Myocyte (in vitro differentiated cells): ENCODE measurements at regions not wholly inside any gene's neighbourhood (a gene's known extent, or its start where the extent isn't known, plus 50 kb on each side); places are given as distances from the start of the nearest gene placed in this dataset.
"Not testable (repeated sequence)": the region's sequence is repeated elsewhere in the genome, so short reads cannot be mapped to it uniquely, and the experiment has no call there.

Experiments used
- DNase-seq: peaks from one replicate; pipeline ENCODE4 v3.0.0-alpha.2; 2012; ENCODE audit warnings: low read depth

DNA sequence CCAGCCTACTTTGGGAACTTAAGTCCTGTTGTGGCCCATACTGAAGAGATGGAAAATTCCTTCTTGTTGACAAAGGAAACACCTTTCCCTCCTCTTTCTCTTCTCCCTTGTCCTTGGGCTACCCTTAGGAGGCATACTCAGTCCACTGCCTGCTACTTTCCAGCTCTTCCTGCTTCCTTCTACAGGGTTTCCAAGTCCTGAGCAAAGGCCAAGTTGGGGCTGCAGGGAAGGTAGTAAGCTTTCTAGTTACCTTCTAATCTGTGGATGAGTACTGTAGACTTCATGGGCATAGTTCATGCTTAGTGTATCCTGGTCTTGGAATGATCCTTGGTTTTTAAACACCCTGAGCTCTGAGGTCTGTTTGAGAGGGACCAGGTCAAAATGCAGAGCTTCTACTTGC is 299.2 kb upstream of the MAF start:
- no peak for DNase-seq

GRCh38 chr16:79899316-79899715 is 298.8 kb upstream of the MAF start:
- no peak for DNase-seq

DNA sequence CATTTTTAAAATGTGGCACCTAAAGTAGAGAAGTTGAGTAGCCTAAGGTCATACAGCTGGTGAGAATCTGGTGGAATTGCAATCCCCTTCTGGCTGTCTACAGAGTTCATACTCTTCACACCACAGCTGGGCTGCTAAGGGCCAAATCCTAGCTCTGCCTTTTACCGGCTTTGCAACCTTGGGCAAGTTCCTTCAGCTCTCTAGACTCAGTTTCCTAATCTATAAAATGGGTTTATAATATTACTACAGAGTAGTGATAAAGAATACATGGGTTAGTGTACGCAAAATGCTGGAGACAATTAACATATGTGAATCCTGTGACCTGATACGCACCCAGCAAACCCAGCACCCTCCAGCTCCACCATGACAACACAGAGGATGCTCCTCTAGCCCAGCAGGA is 298.2 kb upstream of the MAF start:
- no peak for DNase-seq

- peak; percentile 81 for DNase-seq
These were observed 297.1 kb upstream of the MAF start for GRCh38 chr16:79897453-79898146.

DNA sequence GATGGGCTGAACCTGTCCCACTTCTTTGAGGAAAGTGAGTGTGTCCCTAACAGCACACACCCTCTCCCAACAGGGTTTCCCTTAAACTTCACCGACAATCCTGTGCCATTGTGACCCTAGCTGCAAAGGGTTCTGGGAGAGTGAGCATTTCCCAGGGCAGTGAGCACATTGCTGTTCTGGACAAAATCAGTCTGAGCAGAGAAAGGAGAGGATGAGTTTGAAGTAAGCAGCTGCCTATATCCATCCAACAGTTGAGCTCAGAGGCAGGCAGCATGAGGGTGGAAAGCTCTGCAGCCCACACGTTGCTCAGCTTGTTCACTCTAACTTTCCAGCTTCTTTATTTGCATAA is 296.5 kb upstream of the MAF start:
- peak; percentile 3 for DNase-seq

DNA sequence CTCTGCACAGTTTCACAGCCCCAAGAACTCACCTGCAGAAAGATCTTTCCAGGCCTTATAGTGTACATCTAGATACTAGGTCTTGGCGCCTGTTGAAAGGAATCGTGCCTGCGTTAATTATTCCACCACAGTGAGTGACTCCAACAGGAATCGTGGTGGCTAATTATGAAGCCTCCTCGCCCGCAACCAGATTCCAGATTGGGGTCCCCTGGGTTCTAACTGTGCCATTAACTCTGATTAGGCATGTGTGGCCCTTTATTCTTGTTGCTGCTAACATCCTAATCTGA is 295.3 kb upstream of the MAF start:
- DNase-seq = no peak

DNA sequence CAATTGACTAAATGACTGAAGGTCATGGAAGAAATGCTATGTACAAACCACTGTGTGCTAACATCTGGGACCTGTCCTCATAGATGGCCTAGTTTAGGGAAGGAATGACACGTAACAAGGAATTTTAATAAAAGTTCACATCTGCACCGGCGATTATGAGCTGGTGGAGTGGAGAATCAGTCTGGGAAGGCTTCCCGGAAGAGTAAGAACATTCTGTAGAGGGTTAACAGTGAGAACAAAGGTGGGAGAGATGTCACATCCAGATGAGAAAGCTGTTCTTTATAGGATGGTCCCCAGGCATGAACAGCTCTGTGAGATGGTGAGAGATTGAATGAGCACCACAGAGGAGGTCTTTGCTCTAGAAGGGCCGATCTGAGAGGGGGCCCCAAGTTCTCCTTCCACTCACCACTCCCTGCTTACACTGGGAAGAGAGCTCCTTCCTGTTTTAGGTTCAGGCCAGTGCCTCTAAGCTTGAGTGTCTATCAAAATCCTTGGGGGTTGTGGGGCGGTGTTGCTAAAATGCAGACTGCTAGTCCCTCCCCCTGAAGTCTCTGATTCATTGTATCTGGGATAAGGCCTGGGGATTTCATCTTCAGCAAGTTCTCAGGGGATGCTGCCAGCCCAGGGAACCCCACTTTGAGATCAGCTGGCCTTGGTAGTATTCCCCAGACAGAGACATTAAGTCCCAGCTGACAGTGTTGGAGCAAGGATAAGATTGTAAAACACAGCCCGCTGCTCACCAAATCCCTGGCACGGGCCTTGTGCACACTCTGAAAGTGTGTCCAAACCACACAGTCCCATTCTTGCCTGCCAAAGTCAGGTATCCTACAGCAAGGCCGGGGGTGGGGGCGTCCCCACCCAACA is 294.7 kb upstream of the MAF start:
- DNase-seq = no peak

DNA sequence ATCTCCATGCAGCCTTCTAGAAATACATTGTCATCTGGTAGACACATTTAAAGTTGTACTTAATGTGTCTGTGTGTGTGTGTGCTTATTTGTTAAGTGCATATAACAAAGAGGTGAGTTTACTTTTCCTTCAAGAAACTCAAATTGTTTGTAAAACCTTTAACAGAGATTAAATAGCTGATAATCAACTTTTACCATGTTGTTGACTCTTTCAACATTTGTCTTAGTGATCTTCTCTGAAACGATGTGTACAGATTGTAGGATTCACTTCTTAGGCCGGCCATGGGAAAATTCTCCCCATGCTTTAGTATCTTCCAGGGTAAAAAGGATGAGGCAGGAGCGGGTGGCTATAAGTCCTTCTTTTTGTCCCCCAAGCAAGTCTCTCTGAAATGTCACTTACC is 292.9 kb upstream of the MAF start:
- no peak for DNase-seq

GRCh38 chr16:79892278-79892677 is 291.7 kb upstream of the MAF start:
- DNase-seq = no peak

GRCh38 chr16:79891458-79891857 is 290.9 kb upstream of the MAF start:
- DNase-seq = no peak

GRCh38 chr16:79887541-79888540 is 287.3 kb upstream of the MAF start:
- no peak for DNase-seq

DNA sequence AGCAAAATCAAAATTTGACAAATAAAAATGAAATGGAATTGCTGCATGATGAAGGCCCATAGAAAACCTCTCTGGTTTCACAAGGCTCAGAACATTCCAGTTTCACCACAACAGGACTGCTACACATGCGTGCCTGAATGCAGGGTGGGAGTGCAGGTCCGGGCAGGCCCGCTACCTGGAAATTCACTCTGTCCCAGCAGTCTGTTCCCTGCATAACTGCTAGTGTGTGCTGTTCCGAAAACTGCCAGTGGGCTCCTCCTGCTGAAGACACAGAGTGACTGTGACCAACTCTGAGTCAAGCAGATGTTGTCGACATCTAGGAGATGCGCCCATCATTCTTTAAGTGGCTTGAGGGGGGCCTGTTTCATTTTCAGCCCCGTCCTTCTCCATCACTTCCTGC is 284.8 kb upstream of the MAF start:
- DNase-seq = no peak

- DNase-seq = no peak
These were observed 283.0 kb upstream of the MAF start for GRCh38 chr16:79883494-79883893.

- no peak for DNase-seq
These were observed 281.9 kb upstream of the MAF start for GRCh38 chr16:79882340-79883005.

DNA sequence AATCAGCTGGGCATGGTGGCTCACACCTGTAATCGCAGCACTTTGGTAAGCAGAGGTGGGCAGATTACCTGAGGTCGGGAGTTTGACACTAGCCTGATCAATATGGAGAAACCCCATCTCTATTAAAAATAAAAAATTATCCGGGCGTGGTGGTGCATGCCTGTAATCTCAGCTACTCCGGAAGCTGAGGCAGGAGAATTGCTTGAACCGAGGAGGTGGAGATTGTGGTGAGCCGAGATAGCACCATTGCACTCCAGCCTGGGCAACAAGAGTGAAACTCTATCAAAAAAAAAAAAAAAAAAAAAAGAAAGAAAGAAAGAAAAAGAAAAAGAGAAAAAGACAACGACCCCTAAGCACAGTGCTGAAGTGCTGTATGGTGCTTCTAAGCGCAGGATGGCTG is 280.6 kb upstream of the MAF start:
- not testable (repeated sequence) for DNase-seq

GRCh38 chr16:79876332-79876730 is 275.8 kb upstream of the MAF start:
- no peak for DNase-seq

DNA sequence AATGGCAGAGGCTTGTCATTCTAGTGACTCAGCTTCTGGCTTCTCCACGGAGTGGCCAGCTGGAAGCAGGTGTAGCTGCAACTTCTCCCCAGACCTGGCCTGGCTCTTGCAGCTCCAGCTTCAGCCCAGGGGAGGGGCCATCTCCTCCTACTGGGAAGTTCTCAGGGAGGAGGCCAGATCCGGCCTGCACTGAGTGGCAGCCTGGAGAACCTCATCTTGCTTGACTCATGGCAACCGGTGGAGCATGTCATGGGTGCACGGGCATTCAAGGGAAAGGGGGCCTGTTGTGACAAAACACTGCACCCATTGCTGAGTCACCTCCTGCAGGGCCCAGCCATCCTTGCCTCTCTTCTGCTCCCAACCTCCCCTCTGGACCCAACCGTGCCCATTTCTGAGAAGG is 273.9 kb upstream of the MAF start:
- DNase-seq = peak; percentile 1

DNA sequence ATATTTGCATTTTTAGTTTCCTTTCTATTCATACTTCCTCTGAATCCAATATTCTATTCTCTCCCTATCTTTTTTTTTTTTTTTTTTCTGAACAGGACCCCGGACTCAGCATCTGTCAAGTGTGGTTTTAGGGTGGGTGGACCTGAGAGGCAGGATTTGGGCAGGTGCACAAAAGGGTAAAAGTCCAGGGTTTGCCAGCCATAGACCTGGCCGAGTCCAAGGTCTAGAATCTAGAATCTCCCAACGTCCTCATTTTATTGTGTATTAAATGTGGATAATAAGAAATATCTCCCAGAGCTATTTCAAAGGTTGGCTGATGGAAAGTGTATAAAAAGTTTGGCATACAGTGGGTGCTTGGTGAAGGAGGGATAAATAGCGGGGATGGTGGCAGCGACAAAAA is 273.3 kb upstream of the MAF start:
- DNase-seq = no peak

- no peak for DNase-seq
These were observed 271.4 kb upstream of the MAF start for GRCh38 chr16:79871906-79872305.

GRCh38 chr16:79870016-79870886 is 269.7 kb upstream of the MAF start:
- DNase-seq = no peak
